ENCODE measurements at regions not wholly inside any gene's neighbourhood (a gene's known extent, or its start where the extent isn't known, plus 50 kb on each side); places are given as distances from the start of the nearest gene placed in this dataset.
A peak's percentile ranks its signal among the peaks of the same experiment; 100 is the strongest.

DNA sequence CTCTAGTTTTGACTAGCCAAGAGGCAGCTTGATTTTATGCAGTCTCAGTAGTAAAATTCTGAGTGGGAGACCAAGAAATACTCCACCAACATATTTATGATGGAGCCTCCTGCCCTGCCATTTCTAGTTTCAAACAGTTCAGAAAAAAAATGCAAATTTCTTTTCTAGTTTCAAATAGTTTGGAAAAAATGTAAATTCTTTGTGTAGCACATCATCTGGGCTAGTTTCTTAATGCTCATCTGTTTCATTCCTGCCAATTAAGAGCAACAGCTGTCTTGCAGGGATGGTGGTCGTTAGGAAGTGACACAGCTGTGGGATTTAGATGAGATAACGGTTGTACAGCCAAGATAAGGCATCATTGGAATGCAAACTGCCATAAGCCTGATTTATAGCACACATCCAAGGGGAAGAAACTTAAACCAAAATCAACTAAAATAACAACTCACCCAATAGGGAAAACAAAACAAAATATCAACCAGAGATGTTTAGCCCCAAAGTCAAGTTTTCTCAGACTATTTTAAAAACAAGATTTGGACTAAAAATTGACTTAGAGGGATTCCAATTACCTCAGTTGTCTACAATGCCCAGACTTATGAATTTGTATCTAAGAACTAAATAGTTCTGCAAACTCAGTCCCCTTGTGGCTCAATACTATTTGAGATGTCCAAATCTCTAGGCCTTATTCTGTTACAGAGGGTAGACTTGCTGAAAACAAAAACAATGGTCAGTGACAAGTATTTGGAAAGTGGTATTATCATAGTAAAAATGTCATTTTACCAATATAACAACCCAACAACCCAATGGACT lies 291.3 kb upstream of the ATP2B1 start:
- no peaks in the 10 kb centered on the region for H3K36me3 ChIP-seq (ENCODE audit: insufficient read depth, low read length)
- H3K9ac ChIP-seq (ENCODE audit: low read depth, low read length) = peak overlapping the region; percentile 71
- H3K4me2 ChIP-seq (ENCODE audit: low read length) = no peak overlapping the region
- no peaks in the 10 kb centered on the region for H3K27me3 ChIP-seq (ENCODE audit: control insufficient read depth, insufficient read depth, low read length)
- H3K4me3 ChIP-seq (ENCODE audit: low read length) = no peak overlapping the region
- H3K4me1 ChIP-seq (ENCODE audit: control insufficient read depth, insufficient read depth, low read length) = peaks cover 26% of the 10 kb centered on the region
- H3K9me3 ChIP-seq (replicated peaks; ENCODE audit: low read length) = no peaks in the 10 kb centered on the region

DNA sequence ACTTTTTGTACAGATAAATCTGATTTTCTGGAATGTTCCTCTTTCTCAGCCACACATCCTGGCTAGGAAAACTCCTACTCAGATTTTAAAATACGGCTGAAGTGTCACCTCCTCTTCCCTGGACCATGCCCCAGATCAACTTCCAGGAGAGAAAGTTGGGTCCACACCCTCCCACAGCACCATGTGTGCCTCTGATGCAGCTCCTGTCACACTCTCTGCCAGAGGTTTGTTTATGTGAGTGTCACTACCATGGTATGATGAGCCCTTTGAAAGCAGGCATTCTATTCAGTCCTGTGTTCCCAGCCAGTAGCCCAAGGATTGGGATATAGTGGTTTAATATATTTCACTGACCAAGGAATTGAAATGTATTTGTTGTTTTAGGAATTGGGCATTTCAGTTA lies 287.2 kb upstream of the ATP2B1 start:
- no peak overlapping the region for H3K4me3 ChIP-seq (ENCODE audit: low read length)
- H3K9me3 ChIP-seq (replicated peaks; ENCODE audit: low read length) = no peaks in the 10 kb centered on the region
- no peak overlapping the region for H3K4me2 ChIP-seq (ENCODE audit: low read length)
- no peaks in the 10 kb centered on the region for H3K36me3 ChIP-seq (ENCODE audit: insufficient read depth, low read length)
- H3K27me3 ChIP-seq (ENCODE audit: control insufficient read depth, insufficient read depth, low read length) = no peaks in the 10 kb centered on the region
- H3K4me1 ChIP-seq (ENCODE audit: control insufficient read depth, insufficient read depth, low read length) = peaks cover 23% of the 10 kb centered on the region
- no peak overlapping the region for H3K9ac ChIP-seq (ENCODE audit: low read depth, low read length)

DNA sequence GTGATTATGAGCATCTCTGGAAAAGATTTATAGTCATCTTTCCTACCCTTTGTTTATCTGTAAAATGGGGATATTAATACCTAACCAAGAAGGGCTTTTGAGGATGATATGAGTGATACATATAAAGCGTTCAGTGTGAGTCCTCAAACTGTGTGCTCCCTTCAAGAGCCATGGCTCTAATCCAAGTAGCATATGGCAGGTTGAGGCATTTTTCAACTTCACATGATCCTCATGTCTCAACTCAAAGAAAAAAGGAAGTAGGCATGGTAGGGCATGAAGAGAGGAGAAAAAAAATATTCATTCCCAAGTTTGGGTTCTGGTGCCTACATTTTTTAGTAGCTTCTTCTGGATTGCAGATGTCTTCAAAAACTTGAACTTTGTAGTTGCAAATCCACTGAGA lies 286.3 kb upstream of the ATP2B1 start:
- no peak overlapping the region for H3K9ac ChIP-seq (ENCODE audit: low read depth, low read length)
- no peak overlapping the region for H3K4me2 ChIP-seq (ENCODE audit: low read length)
- no peaks in the 10 kb centered on the region for H3K9me3 ChIP-seq (replicated peaks; ENCODE audit: low read length)
- H3K27me3 ChIP-seq (ENCODE audit: control insufficient read depth, insufficient read depth, low read length) = no peaks in the 10 kb centered on the region
- peaks cover 15% of the 10 kb centered on the region for H3K4me1 ChIP-seq (ENCODE audit: control insufficient read depth, insufficient read depth, low read length)
- no peaks in the 10 kb centered on the region for H3K36me3 ChIP-seq (ENCODE audit: insufficient read depth, low read length)
- H3K4me3 ChIP-seq (ENCODE audit: low read length) = no peak overlapping the region

DNA sequence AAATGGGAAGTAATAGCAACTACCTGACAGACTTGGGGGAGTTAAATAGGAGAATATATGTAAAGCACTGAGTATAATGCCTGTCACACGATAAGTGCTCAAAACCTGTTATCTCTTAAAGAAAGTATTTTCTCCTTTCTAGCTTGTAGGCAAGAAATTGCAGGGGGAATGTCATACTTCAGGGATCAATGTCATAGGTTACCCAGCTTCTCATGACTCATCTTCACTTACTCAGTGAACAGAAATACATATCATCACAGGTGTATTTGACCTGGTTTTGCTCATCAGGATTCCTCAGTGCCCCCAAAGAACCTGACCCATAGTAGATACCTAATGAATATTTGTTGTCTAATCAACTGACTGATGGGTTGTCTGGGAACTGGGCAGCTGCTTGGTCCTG lies 285.0 kb upstream of the ATP2B1 start:
- Histone ChIP-seq H3K9me3 (replicated peaks; ENCODE audit: low read length) (no peaks in the 10 kb centered on the region), H3K4me2 (ENCODE audit: low read length) (no peak overlapping the region), H3K4me3 (ENCODE audit: low read length) (no peak overlapping the region), H3K27me3 (ENCODE audit: control insufficient read depth, insufficient read depth, low read length) (no peaks in the 10 kb centered on the region), H3K4me1 (ENCODE audit: control insufficient read depth, insufficient read depth, low read length) (peaks cover 6% of the 10 kb centered on the region), H3K9ac (ENCODE audit: low read depth, low read length) (no peak overlapping the region), H3K36me3 (ENCODE audit: insufficient read depth, low read length) (no peaks in the 10 kb centered on the region)

DNA sequence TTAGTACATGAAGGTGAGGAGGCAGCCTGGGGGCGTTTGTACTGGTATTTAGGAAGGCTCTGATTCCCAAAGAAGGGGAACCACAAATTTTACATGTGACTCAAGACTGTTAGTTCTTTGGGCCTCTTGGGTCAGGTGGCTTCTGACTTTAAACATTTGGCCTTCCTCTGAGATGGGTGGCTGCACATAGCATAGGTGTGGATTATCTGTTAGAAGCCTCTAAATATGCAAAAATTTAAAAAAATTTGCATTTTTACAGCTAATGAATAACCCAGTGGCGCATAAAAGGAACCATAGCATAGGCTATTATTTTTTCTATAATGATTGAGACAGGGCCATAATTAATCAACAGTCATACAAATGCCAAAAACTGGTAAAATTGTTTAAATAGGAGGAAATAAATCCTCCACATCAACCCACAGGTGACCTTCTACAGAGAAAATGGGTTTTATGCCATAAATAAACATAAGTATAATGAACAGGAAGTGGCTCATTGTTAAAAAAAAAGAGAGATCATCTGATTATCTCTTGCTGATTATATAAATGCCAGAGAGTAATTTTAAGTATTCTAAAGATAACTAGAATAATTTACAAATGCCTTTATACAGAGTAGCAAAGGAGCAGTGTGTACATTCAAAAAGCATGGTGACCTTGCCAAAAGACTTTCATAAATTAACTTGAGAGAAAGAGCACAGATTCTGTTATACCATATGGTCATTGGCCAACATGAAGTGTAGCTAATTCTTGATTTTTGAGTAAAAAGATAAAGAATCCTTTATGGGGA lies 284.2 kb upstream of the ATP2B1 start:
- Histone ChIP-seq H3K9me3 (replicated peaks; ENCODE audit: low read length) (no peaks in the 10 kb centered on the region), H3K4me2 (ENCODE audit: low read length) (no peak overlapping the region), H3K36me3 (ENCODE audit: insufficient read depth, low read length) (no peaks in the 10 kb centered on the region), H3K9ac (ENCODE audit: low read depth, low read length) (no peak overlapping the region), H3K27me3 (ENCODE audit: control insufficient read depth, insufficient read depth, low read length) (no peaks in the 10 kb centered on the region), H3K4me1 (ENCODE audit: control insufficient read depth, insufficient read depth, low read length) (peaks cover 8% of the 10 kb centered on the region), H3K4me3 (ENCODE audit: low read length) (no peak overlapping the region)

DNA sequence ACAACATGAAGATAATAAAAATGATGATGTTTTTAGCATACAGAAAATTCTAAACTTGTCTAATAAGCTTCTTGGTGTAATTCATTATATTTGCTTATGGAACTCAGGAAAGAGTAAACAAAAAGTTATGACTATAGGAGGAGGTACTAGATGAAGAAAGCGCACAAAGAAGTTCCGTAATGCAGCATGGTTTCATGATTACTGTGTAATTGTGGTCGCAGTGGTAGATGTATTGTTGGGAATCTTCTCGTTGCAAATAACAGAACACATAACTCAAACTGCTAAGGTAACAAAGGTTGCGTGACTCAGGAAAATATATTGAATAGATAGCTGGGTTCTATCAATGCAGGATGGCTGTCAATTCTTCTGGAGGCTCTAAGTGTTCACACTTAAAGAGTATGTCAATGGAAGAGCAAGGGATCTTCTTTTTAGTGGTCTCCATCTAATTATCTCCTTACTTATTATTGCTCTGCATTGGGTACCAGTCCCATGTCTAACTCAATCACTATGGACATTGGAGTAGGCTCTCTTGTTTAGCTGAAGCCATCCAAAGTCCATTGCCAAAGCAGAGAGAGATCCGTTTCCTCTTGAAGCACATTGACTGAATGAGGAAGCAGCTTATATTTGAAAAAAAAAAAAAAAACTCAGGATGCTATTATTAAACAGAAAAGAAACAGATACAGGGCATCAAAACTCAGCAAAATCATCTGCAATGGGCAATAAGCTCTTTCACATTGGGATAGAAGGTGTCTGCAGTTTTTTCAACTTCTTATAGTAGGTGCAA lies 283.4 kb upstream of the ATP2B1 start:
- H3K27me3 ChIP-seq (ENCODE audit: control insufficient read depth, insufficient read depth, low read length) = no peaks in the 10 kb centered on the region
- H3K9me3 ChIP-seq (replicated peaks; ENCODE audit: low read length) = no peaks in the 10 kb centered on the region
- no peak overlapping the region for H3K4me3 ChIP-seq (ENCODE audit: low read length)
- peaks cover 8% of the 10 kb centered on the region for H3K4me1 ChIP-seq (ENCODE audit: control insufficient read depth, insufficient read depth, low read length)
- no peak overlapping the region for H3K9ac ChIP-seq (ENCODE audit: low read depth, low read length)
- H3K36me3 ChIP-seq (ENCODE audit: insufficient read depth, low read length) = no peaks in the 10 kb centered on the region
- no peak overlapping the region for H3K4me2 ChIP-seq (ENCODE audit: low read length)

DNA sequence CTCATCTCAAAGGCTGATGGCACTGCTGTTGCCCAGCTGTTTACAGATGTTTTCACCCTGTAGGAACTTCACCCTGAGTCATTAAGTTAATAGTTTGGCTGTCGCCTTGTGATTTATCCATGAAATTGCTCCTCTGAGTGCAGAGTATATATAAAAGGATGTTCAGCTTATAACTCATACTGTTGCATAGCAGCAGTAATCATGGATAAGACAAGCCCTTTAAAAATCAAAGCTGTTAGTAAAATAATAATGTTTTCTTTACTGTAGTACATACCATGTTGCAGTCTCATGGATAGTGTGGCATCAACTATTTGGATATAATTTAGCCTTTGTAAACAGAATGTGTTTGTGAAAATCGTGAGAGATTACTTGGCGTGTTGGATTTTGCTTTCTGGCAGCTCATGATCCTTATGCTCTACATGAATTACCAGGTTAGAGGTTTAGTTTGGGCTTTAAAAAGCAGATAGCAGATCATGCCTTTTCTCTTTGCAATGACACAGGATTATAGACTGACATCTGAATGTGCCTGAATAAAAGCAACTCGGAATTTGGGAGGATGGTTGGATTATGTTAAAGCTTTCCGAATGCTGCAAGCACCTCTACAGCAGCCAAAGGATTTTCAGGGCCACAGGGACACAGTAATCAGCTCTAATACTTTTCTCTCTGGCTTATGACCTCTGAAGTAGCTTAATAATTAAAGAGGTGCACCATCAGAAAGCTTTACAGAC lies 279.7 kb upstream of the ATP2B1 start:
- peaks cover 8% of the 10 kb centered on the region for H3K4me1 ChIP-seq (ENCODE audit: control insufficient read depth, insufficient read depth, low read length)

DNA sequence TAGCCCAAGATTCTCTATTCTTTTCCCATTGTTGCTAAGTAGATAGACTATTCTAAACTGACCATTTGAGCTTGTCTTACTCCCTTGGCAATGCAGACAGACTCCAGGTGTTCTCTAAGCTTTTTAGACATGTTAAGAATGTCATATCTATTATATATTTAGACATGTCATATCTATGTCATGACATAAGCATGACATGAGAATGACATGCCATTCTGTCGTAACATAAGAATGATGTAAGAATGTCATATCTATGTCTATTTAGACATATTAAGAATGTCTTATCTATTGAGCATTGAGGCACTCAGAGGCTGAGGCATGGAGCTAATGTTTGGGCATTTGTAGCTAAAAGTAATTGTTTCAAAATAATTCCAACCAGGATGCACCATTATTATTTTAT lies 277.3 kb upstream of the ATP2B1 start:
- Histone ChIP-seq H3K9me3 (replicated peaks; ENCODE audit: low read length) (no peaks in the 10 kb centered on the region), H3K36me3 (ENCODE audit: insufficient read depth, low read length) (no peaks in the 10 kb centered on the region), H3K4me3 (ENCODE audit: low read length) (no peak overlapping the region), H3K4me2 (ENCODE audit: low read length) (no peak overlapping the region), H3K27me3 (ENCODE audit: control insufficient read depth, insufficient read depth, low read length) (no peaks in the 10 kb centered on the region), H3K4me1 (ENCODE audit: control insufficient read depth, insufficient read depth, low read length) (peaks cover 9% of the 10 kb centered on the region), H3K9ac (ENCODE audit: low read depth, low read length) (no peak overlapping the region)

More for the DNA sequence above, 279.7 kb upstream of the ATP2B1 start:
- Histone ChIP-seq H3K9ac (ENCODE audit: low read depth, low read length) (peak overlapping the region; percentile 13), H3K4me3 (ENCODE audit: low read length) (no peak overlapping the region), H3K4me2 (ENCODE audit: low read length) (no peak overlapping the region), H3K36me3 (ENCODE audit: insufficient read depth, low read length) (no peaks in the 10 kb centered on the region), H3K27me3 (ENCODE audit: control insufficient read depth, insufficient read depth, low read length) (no peaks in the 10 kb centered on the region), H3K9me3 (replicated peaks; ENCODE audit: low read length) (no peaks in the 10 kb centered on the region)

DNA sequence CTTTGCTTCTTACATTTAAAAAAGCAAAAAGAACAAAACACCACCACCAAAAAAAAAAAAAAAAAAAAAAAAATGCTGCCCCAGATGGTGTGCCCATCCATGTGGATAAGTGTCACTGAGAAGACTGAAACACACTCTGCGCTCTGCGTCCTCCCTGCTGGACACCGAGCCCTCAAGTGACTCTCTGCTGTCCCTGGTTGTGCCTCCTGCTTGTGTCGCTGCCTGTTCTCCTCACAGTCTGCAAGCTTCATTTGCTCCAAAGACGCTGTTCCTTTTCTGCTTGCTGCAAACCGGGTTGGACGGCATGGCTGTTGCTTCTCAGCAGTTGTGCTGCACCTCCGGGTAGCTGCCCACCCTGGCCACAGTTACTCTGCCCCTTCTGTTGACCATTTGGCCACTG lies 276.2 kb upstream of the ATP2B1 start:
- Histone ChIP-seq H3K4me2 (ENCODE audit: low read length) (no peak overlapping the region), H3K9ac (ENCODE audit: low read depth, low read length) (no peak overlapping the region), H3K4me1 (ENCODE audit: control insufficient read depth, insufficient read depth, low read length) (peaks cover 20% of the 10 kb centered on the region), H3K27me3 (ENCODE audit: control insufficient read depth, insufficient read depth, low read length) (no peaks in the 10 kb centered on the region), H3K9me3 (replicated peaks; ENCODE audit: low read length) (no peaks in the 10 kb centered on the region), H3K4me3 (ENCODE audit: low read length) (no peak overlapping the region), H3K36me3 (ENCODE audit: insufficient read depth, low read length) (no peaks in the 10 kb centered on the region)

DNA sequence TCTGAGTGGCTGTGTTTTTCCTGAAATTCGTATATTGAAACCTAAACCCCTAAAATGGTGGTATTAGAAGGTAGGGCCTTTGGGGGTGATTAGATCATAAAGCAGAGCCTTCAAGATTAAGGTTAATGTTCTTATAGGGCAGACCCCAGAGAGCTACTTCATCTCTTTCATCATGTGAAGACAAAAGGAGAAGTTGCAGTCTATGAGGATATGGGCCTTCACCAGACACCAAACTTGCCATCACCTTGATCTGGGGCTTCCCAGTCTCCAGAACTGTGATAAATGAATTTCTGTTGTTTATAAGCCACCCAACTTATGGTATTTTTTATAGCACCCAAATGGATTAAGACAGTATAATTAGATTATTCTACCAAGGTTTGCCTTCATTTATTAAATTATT lies 275.0 kb upstream of the ATP2B1 start:
- Histone ChIP-seq H3K27me3 (ENCODE audit: control insufficient read depth, insufficient read depth, low read length) (no peaks in the 10 kb centered on the region), H3K36me3 (ENCODE audit: insufficient read depth, low read length) (no peaks in the 10 kb centered on the region), H3K9me3 (replicated peaks; ENCODE audit: low read length) (no peaks in the 10 kb centered on the region), H3K4me1 (ENCODE audit: control insufficient read depth, insufficient read depth, low read length) (peaks cover 21% of the 10 kb centered on the region), H3K4me2 (ENCODE audit: low read length) (no peak overlapping the region), H3K4me3 (ENCODE audit: low read length) (no peak overlapping the region), H3K9ac (ENCODE audit: low read depth, low read length) (no peak overlapping the region)

DNA sequence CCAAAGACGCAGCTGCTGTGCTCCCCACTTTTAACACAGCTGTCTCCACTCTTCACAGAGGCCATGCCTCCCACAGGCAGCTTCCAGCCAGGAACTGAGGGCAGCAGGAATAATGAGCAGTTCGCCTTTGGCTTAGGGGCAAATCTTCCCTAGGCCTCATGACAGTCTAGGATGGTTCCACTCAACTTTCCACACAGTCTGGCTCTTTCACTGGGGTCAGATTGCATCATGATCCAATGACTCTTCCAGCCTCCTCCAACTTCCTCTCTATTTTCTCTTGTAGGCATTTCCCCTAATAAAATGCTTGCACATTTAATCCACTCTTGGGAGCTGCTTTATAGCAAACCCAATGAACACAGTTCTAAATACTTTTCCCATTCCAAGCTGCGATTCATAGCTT lies 271.6 kb upstream of the ATP2B1 start:
- Histone ChIP-seq H3K9me3 (replicated peaks; ENCODE audit: low read length) (no peaks in the 10 kb centered on the region), H3K27me3 (ENCODE audit: control insufficient read depth, insufficient read depth, low read length) (no peaks in the 10 kb centered on the region), H3K9ac (ENCODE audit: low read depth, low read length) (peak overlapping the region; percentile 52), H3K4me2 (ENCODE audit: low read length) (peak overlapping the region; percentile 9), H3K4me1 (ENCODE audit: control insufficient read depth, insufficient read depth, low read length) (peaks cover 36% of the 10 kb centered on the region), H3K4me3 (ENCODE audit: low read length) (no peak overlapping the region), H3K36me3 (ENCODE audit: insufficient read depth, low read length) (no peaks in the 10 kb centered on the region)
